ENCODE measurements at regions not wholly inside any gene's neighbourhood (a gene's known extent, or its start where the extent isn't known, plus 50 kb on each side); places are given as distances from the start of the nearest gene placed in this dataset.
"Not testable (repeated sequence)": the region's sequence is repeated elsewhere in the genome, so short reads cannot be mapped to it uniquely, and the experiment has no call there.

DNA sequence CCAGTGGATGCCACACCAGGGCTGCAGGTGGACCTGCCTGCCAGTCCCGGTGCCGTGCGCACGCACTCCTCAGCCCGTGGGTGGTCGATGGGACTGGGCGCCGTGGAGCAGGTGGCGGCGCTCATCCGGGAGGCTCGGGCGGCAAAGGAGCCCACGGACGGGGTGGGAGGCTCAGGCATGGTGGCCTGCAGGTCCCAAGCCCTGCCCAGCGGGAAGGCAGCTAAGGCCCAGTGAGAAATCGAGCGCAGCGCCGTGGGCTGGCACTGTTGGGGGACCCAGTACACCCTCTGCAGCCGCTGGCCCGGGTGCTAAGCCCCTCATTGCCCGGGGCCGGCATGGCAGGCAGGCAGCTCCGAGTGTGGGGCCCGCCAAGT is 1171.8 kb upstream of the B3GALT2 start:
- DNase-seq, result no peak

DNA sequence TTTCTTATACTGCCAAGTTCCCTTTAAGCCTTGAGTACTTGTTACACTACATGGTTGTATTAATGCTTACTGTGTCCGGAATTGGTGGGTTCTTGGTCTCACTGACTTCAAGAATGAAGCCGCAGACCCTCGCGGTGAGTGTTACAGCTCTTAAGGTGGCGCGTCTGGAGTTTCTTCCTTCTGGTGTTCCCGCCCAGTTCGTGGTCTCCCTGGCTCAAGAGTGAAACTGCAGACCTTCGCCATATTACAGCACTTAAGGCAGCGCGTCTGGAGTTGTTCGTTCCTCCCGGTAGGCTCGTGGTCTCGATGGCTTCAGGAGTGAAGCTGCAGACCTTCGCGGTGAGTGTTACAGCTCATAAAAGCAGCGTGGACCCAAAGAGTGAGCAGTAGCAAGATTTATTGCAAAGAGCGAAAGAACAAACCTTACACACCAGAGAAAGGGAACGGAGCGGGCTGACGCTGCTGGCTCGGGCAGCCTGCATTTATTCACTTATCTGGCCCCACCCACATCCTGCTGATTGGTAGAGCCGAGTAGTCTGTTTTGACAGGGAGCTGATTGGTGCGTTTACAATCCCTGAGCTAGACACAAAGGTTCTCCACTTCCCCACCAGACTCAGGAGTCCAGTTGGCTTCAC is 1171.3 kb upstream of the B3GALT2 start:
- DNase-seq, result not testable (repeated sequence)

DNA sequence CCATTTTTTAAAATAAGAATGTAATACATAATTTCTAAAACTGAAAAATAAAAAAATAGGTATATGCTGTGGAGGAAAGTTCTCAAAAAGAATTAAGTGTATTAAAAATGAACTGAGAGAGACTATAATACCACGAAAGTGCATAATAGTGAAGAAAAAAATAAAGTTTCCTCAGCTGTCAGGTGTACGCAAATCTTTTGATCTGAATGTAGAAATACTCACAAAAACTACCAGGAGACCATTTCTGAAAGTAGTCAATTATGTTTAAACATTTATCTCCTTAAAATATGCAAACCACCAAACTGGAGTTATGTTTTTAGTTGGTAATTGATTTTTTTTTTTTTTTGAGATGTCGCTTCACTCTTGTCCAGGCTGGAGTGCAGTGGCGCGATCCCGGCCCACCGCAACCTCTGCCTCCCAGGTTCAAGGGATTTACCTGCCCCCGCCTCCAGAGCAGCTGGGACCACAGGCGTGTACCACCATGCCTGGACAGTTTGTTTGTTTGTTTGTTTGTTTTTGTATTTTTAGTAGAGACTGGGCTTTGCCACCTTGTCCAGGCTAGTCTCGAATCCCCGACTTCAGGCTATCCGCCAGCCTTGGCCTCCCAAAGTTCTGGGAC is 1169.2 kb upstream of the B3GALT2 start:
- no peak for DNase-seq

DNA sequence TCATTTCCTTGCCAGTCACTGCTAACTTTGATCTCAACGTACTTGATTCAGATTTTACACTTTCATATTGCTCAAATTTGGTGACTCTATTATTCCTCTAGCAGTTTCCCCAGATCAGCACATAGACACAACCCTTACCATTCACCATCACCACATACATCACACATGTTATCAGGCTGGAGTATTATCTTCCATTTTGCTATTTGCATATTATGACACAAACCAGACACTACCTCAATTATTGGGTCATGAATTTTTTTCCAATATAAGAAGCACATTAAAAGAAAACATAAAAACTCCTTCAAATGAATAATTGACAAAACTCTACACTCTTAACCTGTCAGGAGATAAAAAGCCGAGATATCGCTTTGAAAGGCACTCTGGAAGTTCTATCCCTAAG is 1166.7 kb upstream of the B3GALT2 start:
- DNase-seq, result no peak

DNA sequence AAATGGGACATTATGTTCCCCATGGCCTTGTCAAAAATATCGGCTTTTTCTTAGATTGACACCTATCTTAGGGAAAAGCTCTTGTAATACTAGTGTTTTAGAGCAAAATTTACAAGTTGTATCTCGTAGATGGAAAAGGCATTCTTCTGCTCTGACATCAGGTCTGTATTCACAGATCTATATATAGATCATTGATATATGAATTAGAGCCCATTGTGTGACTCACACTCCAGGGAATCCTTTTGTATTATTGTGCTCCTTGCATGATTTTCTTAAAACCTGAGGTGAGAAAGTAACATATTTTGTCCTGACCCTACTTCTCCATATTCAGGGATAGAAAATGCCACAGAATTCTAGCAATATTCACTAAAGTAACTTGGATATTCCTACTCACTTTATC is 1160.8 kb upstream of the B3GALT2 start:
- DNase-seq, result no peak

DNA sequence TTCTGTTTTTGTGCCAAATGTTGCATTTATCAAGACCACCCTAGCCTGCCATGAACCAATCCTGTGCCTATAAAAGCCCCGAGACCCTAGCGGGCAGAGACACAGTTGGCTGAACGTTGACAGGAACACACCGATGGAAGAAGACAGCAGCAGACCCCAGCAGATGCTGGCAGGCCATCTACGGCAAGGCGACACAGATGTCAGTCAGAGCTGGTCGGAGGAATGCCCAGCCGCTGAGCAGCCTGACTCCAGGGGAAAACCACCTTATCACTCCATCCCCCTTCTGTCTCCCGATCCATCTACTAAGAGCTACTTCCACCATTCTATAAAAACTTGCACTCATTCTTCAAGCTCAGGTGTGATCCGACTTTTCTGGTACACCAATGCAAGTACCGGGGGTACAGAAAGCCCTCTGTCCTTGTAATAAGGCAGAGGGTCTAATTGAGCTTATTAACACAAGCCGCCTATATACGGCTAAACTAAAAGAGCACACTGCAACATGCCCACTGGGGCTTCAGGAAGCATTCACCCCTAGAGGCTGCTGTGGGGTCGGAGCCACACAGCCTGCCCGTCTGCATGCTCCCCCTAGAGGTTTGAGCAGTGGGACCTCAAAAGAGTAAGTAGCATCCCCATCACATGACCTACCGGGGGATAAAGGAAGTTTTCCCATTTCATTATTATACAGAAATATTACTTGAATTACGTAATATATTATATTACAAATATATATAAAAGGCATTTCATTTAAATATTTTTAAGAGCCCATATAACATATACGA is 1156.3 kb upstream of the B3GALT2 start:
- no peak for DNase-seq

DNA sequence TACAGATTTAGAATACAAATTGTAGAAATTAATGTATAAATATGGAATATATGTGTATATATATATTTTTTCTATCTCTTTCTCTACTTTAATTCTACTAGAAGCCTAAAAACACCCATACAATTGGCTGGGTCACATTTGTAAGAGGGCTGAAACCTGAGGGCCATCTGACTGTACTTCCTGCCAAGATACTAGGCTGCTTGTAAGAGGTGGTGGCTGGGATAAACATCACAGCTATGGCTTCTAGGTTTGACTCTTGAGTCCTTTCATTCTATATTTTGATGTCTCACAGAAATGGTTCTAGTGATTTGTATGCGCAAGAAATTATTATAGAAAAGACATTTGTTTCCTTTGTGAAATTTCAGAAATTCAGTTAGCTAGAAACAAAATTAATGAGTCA is 1155.2 kb upstream of the B3GALT2 start:
- DNase-seq, result no peak

DNA sequence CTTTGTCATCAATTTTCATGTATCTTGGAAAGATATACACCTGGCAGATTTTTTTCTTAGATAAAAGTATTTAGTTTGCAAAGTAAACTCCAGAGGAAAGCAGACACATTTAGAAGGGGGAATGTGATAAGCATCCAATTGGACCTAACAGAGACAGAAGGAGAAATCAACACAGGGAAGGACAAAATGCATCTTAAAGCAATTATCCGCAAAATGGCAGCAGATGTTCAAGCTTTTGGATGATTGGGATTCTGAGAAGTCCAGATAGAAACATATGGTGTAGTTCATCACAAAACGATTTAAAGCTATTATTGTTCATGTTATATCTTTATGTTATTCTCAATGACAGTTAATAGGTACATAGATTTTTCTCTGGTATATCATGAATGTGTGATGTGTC is 1153.1 kb upstream of the B3GALT2 start:
- no peak for DNase-seq

DNA sequence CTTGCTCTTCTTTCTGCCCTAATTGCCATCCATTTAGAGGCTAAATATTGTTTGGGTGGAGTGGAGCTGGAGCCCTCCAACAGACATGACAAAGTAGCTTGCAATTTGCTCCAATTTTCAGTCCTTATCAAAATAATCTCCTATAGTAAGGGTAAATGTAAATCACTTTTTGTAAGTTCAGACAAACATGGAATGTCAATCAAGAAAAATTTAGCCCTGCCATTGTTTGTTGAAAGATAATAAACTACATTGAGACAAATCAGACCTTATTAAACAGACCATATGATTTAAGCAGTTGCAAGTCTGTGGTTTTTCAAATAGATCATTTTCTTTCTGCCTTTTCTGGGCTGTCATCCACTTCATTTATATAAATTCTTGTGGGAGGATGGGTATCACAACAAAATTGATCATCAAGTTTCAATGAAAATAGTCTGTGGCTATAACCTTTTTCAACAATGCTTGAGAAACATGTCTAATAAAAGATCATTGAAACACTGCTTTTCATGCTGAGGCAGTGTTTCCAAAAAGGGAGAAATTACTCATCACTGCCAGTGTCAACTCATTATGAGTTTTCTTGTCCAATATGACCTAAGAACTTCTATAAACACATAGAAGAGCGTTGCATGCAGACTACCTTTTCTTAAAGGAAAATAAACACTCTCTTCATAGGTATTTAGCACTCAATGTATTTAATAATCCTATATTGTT is 1152.0 kb upstream of the B3GALT2 start:
- DNase-seq, result no peak

DNA sequence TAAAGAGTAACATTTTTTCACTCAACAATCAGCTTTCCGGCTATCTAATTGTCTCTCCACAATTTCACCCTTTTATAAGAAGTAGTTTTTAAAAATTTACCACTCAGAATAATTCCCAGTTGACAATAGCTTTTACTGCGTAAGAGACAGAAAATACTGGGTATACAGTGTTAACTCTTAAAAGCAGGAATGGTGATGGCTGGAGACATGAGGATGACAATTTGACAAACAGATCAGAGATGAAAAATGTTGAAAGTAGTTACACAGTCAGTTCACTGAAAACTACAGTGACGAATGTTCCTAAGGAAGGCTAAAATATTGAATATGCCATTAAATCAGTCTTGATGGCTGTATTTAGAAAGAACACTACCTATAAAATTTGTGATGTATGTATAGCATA is 1146.8 kb upstream of the B3GALT2 start:
- no peak for DNase-seq

DNA sequence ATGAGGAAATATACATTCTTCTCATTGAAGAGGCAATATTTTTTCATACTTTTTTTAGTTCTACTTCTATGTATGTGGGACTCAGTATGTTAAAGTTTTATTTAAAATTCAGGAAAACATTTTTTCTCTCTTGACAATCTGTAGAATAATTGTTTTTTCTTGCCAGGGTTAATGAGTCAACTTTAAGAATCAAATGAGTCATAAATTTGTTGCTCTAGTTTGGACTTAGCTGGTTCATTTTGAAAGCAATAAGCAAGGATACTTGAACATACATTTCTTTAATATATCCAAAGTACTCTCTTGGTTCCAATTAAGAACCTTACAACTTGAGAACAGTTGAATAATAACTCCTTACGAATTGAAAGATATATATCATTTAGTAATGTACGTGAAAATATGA is 1145.3 kb upstream of the B3GALT2 start:
- no peak for DNase-seq

DNA sequence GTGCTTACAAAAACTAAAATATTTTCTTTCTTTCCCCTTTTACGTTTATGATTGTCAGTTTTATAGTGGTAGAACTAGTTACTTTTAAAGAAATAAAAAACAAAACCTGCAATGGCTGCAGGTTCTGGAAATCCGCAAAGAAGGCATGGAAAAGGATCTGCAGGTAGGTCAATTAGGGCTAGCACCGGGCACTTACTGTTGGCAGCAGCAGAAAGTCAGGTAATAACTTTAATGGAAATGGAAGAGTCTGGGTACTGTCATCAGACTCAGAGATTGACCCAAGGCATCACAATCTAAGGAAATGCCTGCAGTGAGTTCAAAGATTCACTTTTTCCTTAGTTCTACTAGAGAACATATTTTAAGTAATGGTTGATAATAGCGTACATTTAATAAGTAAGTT is 1136.3 kb upstream of the B3GALT2 start:
- no peak for DNase-seq

DNA sequence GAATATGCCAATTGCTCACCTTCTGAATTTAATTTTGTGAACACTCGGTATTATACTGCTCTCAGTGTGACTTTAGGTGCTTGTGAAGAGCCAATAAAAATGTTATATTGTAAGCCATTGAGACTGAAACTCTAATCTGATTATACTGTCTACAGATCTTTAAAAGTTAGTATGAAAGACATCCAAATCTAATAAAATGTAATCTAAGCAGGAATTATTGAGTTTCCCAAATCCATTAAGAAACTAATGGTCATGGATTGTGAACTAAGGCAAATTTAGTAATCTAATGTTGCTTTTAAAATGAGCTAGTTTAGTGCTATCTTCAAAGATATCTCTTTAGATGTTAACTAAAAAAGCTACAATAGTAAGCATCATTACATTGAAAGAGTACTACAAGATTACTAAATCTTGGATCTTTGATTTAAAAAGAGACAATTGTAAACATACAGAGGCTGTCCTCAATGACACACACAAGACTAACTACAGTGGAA is 1132.4 kb upstream of the B3GALT2 start:
- DNase-seq, result no peak

DNA sequence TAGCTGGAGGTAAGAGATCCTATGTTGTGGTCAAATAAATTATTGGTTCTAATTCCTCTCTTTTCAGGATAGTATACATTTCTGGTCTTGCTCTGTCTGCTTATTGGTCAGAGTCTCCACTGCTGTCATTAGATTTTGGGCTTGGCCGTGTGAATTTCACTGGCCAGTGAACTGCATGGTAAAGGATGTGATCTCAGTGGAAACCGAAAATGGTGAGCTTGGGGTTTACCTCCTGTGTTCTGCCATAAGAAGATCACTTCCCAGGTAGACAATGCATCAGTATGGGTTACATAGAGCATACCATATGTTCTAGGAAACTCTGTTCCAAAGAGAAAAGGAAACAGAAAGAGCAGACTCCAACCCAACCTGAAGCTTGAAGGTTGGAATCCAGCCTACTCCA is 1123.3 kb upstream of the B3GALT2 start:
- no peak for DNase-seq

DNA sequence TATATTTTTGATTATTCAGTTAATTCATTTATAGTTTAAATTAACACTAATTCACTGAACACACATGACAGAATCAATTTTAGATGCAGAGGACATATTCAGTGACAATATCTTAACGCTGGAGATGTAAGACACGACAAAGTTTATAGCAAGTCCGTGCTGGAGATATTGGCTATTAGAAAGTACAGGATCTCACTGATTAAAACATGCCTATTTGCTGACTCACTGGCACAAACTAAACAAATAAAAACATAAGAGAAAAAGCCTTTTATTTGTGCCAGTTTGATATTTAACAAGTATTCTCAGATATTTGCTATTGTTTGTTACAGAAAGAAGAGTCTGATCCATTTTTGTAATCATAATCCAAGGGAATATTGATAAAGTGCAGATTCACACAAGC is 1122.9 kb upstream of the B3GALT2 start:
- DNase-seq, result no peak

DNA sequence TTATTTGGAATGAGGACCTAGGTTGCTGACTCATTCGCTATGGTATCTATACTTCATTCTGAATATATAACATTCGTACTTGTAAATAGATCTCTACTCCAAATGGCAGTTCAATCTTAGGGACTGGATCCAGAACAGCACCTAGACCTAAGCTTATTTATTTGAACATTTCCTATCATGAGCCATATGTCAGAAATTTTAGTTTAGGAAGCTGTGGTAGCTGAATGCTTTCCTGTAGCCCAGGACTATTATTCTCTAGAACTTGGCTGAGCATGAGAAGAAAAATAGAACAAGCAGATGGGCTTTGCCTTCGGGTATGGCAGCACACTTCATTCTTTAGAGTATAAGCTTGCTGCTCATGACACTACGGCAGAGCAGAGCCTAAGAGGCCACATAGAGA is 1114.4 kb upstream of the B3GALT2 start:
- no peak for DNase-seq

DNA sequence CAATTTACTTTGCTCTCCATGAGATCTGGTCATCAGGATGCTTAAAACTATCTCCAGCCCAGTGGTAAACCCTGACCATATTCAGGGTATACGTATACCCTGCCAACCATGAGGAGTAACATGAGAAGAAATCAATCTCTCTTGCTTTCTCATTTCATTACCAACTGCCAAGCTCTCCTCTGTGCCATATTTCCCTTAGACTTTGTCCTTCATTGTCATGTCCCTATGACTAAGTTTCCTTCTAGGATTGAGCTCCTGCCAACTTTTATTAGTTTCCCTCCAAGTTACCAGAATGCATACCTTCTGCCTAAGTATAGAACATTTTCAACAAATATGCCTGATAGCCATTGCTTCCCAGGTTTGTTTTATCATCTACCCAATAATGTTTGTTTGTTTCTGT is 1113.9 kb upstream of the B3GALT2 start:
- no peak for DNase-seq

DNA sequence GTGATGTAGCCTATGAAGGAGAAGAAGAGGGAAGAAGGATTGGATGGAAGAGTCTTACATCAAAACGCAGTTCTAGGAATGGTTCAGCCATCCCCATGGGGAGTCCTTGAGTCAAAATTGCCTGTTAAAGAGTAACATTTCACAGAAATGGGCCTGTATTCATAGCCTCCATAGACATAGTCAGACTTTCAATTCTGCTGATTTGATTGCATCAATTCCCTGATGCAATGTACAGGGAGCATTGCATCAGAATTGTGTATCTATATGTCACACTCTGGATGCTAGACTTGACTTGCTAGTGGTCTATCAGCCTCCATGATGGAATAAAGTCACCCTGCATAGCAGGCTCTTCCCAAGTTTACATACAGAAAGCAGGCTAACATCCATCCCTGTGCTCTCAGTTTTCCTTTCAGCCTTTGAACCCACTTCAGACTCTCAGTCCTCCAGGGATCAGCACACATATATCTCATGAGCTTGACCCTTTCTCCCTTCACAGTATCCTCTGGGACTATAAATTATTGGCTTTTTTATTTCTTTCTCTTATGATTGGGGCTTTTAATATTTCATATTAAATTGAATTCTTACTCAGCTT is 1111.7 kb upstream of the B3GALT2 start:
- DNase-seq, result no peak

DNA sequence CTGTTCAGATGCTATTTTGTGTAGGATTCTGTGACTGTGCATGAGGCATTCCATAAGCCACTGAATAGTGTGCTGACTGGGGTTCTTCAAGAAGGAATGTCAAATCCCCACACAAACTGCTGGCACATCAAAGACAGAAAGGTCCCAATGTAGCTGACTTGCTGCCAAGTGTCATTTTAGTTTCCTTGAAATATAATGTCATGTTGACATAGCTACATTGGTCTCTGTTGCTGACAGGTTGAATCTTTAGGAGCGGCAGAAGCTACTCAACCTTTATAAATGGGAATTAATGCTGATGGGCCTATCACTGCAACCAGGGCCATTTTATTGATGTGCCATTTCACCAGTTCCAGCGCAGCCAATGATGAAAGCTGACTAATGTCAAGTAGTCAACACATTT is 1110.7 kb upstream of the B3GALT2 start:
- no peak for DNase-seq

DNA sequence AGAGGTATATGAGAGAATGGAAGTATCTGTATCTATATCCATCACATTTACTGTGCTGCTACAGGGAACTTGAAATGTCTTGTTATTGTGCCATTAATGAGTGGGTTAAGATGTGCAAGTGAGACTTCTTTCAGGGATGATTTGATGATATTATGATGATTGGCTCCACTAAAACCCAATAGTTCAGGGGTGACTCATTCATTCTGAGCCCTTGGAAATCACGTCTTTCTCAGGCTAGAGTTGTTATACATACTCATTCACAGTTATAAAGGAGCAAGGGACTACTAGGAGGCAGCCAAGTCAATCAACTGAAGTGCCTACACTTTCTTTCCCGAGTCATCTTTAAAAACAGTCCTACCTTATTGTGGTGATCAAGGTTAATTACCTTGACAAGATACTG is 1109.8 kb upstream of the B3GALT2 start:
- DNase-seq, result no peak

DNA sequence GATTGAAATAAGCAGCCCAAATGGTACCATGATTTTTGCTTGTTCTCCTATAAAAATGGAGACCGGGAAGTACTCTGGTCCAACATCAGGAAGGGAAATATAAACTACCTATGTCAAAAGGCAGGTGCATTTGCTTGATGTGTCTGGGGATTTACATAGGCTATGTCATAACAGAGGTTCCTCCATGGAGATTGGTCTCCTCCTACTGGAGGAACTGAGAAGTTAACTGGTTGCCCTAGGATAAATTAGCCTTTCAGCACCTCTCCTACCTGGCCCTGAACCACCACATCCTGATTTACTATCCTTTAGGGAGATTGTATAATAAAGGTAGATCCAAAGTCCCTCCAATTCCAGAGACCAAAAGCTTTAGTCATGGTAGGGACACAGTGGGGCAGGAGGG is 1109.3 kb upstream of the B3GALT2 start:
- peak; percentile 11 for DNase-seq

DNA sequence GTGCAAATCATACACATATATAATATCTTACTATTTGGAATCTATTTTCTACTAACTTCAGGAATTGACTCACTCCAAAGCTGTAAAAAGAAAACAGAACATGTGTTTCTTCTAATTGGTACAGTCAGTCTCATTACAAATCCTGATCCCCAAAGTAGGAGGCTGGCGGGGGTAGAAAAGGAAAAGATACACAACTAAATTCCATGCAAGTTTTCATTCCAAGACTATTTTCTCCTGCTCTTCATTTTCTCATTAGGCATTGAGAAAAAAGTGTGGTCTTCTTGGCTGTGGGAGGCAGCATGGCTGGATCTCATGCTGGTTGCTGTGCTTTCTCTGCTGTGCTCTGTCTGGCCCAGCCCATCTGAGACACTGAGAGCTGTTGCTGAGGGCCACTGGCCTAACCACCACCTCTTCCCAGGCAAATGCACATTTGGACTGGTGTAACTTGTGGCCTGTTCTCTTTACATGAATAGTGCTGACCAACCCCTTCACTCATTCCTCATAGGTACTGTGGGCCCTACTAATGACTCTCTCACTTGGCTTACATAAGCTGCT is 1107.5 kb upstream of the B3GALT2 start:
- DNase-seq, result no peak

DNA sequence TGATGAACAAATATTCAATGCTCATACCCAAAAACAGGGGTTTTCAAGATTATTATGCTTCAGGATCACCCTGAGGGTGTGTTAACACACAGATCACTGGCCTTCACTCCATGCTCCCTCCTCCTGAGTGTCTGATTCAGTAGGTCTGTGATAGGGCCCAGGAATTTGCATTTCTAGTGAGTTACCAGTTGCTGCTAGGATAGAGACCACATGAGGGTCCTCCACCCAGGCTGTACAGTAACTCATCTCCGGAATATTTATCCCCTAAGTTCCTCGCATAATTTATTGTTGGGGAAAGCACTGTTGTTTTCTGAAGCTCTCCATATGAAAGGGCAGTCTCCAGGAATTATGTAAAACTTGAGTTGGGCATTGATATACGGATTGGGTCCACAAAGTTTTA is 1106.6 kb upstream of the B3GALT2 start:
- DNase-seq, result no peak
